HG02678 (cell line): ENCODE measurements at regions not wholly inside any gene's neighbourhood (a gene's known extent, or its start where the extent isn't known, plus 50 kb on each side); places are given as distances from the start of the nearest gene placed in this dataset.
"Not testable (repeated sequence)": the region's sequence is repeated elsewhere in the genome, so short reads cannot be mapped to it uniquely, and the experiment has no call there.

Source experiments
- ATAC-seq: cut with Tn5 transposase; IDR thresholded peaks from one replicate; pipeline ENCODE4 v1.9.1; 2021; ENCODE audit warnings: mild to moderate bottlenecking, moderate library complexity; ENCODE audit not compliant: unreplicated experiment

DNA sequence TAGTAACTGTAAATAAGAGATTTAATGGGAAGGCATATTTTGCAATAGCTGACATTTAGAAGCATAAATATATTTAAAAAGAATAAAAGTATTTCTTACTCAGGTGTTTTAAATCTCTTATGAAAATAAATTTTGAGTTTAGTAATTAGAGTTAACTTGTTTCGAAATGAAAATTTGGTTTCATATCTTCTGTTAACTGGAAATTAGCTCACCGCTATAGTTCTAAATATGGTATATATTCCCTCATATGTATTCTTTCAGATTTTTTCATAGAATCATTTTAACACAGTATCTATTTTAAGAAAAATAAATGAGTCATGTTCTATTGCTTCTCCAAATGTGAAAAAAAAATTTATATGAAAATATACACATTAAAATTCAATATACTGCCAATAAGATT lies 434.1 kb downstream of the DTWD2 start:
- no peak for ATAC-seq

DNA sequence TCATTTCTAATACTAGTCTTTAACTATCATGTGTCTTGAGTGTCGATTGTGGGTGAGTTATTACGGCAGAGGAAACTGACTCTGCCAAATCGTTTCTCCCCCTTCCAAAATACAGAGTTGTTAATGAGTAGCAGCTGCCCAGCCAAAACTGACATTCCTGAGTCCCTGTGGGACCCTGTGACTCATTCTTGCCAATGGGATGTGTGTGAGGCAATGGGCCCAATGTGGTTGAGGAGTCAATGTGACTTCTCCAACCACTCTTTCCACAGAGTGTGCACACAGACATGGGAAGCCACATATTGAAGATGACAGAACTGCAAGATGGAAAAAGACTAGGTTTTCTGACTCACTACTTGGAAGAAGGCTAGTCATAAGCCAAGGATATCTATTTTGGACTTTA lies 434.7 kb downstream of the DTWD2 start:
- no peak for ATAC-seq

DNA sequence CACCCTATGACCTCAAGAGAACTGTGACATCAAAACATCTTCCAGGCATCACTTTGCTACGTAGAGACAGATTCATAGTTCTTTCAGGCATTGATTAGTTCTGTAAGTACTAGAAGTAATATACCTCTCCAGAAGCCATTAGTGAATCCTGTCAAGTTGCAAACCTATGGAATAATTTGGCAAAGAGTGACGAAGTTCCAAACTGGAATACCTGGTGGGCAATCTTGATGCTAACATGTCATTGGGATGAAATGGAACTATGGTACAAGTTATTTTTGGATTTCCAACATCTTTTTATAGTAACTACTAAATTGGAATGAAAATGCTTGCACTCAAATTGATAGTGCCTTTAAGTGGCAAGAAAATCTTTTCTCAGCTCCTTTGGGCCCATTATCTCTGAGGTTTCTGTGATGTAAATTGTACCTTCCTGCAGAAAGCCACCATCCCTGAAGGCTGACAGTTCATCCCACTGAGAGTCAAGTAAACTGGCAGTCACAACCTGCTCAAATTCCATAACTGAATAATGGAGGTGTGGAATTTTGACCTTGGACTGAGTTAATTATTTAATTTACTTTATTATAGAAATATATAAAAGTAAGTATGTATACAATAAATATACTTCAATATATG lies 435.5 kb downstream of the DTWD2 start:
- no peak for ATAC-seq

DNA sequence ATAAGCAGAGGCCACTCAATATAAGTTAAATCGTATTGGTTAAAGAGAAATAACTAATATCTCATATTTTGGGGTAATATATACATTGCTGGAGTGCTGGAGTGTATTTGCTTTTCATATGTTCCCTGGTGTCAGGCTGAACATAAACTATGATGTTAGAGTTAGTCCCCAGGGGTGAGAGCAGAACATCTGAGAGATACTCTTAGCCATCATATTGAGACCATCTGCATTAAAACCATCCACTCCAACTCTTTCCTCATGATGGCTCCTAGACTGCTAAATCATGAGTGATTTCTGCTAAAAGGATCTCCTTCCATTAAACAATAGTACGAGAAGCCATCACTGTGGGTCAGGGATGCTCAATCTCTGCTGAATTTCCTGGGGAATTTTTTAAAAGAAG lies 436.2 kb downstream of the DTWD2 start:
- ATAC-seq = no peak

- ATAC-seq = no peak
Observed at GRCh38 chr5:118551716-118552115, 436.6 kb downstream of the DTWD2 start.

DNA sequence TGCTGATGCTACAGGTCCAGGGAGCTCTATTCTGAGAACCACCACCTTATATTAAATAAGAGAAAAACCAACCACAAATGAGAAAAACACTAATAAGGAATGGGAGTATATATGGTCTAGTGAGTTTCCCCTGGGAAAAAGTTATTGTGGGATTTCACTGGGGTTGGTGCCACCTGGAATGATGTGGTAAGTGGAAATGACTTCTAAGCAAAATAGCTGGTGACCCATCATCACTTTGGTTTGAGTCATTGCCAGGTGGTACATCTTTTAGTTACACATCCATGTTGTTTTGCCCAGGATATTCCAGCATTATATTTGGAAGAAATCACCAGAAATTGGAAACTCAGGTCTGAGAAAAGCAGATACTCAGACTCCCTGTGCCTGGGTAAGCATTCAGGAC lies 437.3 kb downstream of the DTWD2 start:
- ATAC-seq = no peak

- no peak for ATAC-seq
Observed at GRCh38 chr5:118548761-118549720, 439.3 kb downstream of the DTWD2 start.

DNA sequence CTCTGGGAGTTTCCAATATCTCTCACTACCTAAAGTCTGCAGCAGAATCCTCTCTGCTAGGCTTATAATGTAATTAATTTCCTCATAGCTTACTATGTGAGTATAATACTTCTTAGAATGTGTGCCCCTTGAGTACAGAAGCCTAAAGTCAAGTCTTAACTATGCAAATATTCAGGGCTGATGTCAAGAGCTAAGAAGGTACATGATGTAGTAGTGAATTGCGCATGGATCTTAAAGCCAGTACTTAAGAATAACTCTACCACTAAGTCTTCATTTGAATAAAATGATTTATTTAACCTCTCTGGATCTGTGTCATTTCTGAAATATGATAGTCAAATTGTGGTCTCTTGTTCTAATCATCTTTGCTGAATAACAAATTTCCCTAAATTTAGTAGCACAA lies 442.9 kb downstream of the DTWD2 start:
- no peak for ATAC-seq

GRCh38 chr5:118544887-118545449 lies 443.4 kb downstream of the DTWD2 start:
- no peak for ATAC-seq

GRCh38 chr5:118533923-118534322 lies 454.4 kb downstream of the DTWD2 start:
- no peak for ATAC-seq

DNA sequence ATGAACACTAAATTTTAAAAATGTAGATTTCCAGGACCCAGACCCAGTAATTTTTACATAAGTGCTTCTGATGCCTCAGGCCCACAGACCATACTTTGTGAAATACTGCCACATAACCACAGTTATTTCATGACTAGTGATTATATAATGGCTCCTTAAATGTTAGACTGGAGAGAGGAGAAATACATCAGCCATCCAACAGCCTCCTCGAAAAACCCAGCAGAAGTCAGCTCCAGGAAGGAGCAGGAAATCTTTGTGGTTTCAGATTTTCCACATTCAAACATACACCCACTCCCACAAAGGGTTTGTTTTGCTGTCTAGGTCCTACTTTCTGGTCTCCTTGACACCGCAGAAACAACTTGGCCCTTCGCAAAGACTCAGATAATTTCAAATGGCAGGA lies 455.2 kb downstream of the DTWD2 start:
- no peak for ATAC-seq

DNA sequence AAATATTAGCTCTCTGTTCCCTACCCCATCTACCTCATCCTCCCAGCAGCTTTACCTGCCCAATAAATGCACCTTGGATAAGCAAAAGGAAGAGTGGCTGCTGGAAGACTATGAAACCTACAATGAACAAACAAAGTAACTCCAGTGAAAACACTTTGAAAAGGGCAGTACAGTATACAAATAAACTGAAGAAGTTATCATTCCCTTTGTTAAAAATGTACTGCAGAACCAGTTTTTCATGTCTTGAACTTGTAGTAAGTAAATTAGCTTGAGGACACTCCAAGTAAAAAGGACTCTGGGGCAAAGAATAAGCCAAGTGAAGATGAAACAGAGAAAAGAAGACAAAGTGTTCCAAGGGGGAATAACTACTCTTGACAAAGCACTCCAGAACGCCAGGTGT lies 457.1 kb downstream of the DTWD2 start:
- ATAC-seq = no peak

GRCh38 chr5:118529361-118530144 lies 458.8 kb downstream of the DTWD2 start:
- no peak for ATAC-seq

DNA sequence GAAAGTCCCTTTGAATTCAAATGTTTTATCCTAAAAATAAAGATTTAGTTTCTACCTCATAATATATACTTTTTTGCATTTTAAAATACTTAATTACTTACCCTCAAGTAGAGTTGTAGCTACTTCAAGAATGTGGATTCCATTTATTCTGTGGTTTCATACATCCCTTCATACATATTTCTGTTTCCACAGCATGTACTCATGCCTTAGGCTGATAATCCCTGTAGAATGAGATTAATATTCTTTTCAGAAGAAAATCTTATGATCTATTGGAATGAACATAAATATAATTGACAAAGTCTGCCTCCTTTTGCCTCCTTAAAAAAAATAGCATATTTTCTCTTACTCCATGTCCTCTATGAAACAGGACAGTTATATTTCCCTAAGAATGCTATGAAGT lies 465.7 kb downstream of the DTWD2 start:
- ATAC-seq = no peak

GRCh38 chr5:118520771-118521415 lies 467.5 kb downstream of the DTWD2 start:
- ATAC-seq = no peak

DNA sequence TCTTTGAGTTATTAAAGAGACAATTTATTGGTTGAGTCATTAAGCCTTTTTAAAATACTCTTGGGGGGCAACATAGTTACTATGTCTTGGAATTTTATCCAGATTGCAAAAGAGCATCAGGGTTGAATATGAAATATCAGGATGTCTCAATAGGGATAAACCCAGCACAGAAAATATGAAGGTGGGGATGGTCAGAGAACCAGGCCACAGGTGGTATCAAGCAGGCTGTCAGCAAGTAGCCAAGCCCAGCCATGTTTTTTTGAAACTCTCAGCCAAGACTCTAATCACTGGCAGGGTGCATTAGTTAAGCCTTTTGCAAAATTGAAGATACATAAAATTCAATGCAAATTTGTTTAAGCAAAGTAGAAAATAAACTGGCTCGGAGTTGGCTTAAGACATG lies 468.9 kb downstream of the DTWD2 start:
- ATAC-seq = no peak

- ATAC-seq = no peak
Observed at GRCh38 chr5:118518720-118519119, 469.6 kb downstream of the DTWD2 start.

- ATAC-seq = no peak
Observed at GRCh38 chr5:118511846-118512245, 476.5 kb downstream of the DTWD2 start.

DNA sequence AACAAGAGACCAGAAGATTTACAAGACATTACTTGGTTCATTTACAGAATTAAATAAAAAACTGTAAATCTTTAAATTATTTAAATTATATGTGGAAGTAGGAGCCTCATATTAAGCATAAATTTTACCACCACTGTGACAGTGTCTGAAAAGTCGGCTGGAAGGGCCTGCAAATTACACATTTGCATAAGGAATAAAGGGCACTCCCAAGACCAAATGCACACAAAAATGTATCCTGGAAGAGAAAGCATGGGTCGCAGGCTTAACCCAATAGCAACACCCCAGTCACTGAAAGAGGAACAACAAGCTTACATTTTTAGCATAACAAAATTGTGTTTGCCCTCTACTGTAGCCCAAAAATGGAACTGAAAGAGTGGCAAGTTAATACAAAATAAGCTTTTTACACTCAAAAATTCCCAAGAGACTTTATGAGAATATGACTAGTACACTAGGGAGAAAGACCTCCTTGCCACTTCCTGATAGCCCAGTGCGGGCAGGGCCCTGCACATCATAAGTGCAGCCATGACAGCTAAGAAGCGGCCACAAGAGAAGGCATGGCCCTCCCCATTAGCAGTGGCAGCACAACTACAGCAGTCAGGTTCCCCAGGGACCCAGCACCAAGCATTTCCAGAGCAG lies 482.0 kb downstream of the DTWD2 start:
- peak; percentile 78 for ATAC-seq

- not testable (repeated sequence) for ATAC-seq
Observed at GRCh38 chr5:118502232-118502631, 486.1 kb downstream of the DTWD2 start.
